HEK293 (cell line): ENCODE measurements at regions not wholly inside any gene's neighbourhood (a gene's known extent, or its start where the extent isn't known, plus 50 kb on each side); places are given as distances from the start of the nearest gene placed in this dataset.

Experiments used
- CTCF ChIA-PET: fragments of 350-600 bp; formaldehyde crosslinking; extraction: SDS; loops from one replicate; lab custom pipeline; 2021; ENCODE audit warnings: antibody characterized with exemption; lab: Yijun Ruan, JAX
- POLR2A ChIA-PET: fragments of 300-600 bp; formaldehyde crosslinking; extraction: SDS; loops from one replicate; lab custom pipeline; 2020; ENCODE audit warnings: antibody characterized with exemption, inconsistent platforms; lab: Yijun Ruan, JAX
- H3K27ac ChIP-seq: fragments of 200-500 bp; sonication (Bioruptor generic); 2 replicates; pipeline ENCODE4 v1.5.1; 2014; ENCODE audit warnings: low read depth, low read length, control low read depth, inconsistent platforms; ENCODE audit errors: extremely low read depth
- H3K36me3 ChIP-seq, 2 experiments: fragments of 200-500 bp in 1 of 2; sonication (Bioruptor generic) in 1 of 2; 1 replicate in 1 of 2; 2 replicates in 1 of 2; pipeline ENCODE4 v1.5.1; 2014 to 2017; ENCODE audit warnings: inconsistent platforms in 2 of 2, low read length in 2 of 2; ENCODE audit not compliant: control insufficient read depth in 2 of 2, insufficient read depth in 1 of 2
- H3K4me1 ChIP-seq: fragments of 200-500 bp; sonication (Bioruptor generic); 2 replicates; pipeline ENCODE4 v1.5.1; 2014; ENCODE audit warnings: mild to moderate bottlenecking, low read length, inconsistent platforms; ENCODE audit not compliant: control insufficient read depth, insufficient read depth
- H3K4me3 ChIP-seq: 2 replicates; pipeline ENCODE4 v1.5.1; 2011; ENCODE audit warnings: low read depth, mild to moderate bottlenecking, control low read depth, low read length, moderate library complexity
- H3K9me3 ChIP-seq: fragments of 200-500 bp; sonication (Bioruptor generic); 2 replicates; pipeline ENCODE4 v1.5.1; 2014; ENCODE audit warnings: low read depth, low read length, inconsistent platforms; ENCODE audit not compliant: control insufficient read depth, insufficient read depth
- KLF16 ChIP-seq: fragments of 450-650 bp; formaldehyde crosslinking; IDR thresholded peaks from 2 replicates; pipeline ENCODE4 v1.5.1; 2017; ENCODE audit warnings: missing biosample characterization, missing genetic modification characterization
- PRDM1 ChIP-seq: fragments of 450-650 bp; formaldehyde crosslinking; IDR thresholded peaks from 2 replicates; pipeline ENCODE4; 2016; ENCODE audit warnings: missing biosample characterization, missing genetic modification characterization
- PRDM10 ChIP-seq: fragments of 450-650 bp; formaldehyde crosslinking; IDR thresholded peaks from 2 replicates; pipeline ENCODE4 v1.5.1; 2016; ENCODE audit warnings: missing biosample characterization, missing genetic modification characterization
- ZBTB11 ChIP-seq: fragments of 450-650 bp; formaldehyde crosslinking; conservative IDR thresholded peaks from 2 replicates; pipeline ENCODE4 v1.5.1; 2016; ENCODE audit warnings: low read depth, missing biosample characterization, missing genetic modification characterization
- ZFHX2 ChIP-seq: fragments of 450-650 bp; formaldehyde crosslinking; conservative IDR thresholded peaks from 2 replicates; pipeline ENCODE4 v1.5.1; 2016; ENCODE audit warnings: missing biosample characterization, missing genetic modification characterization
- ZNF175 ChIP-seq: fragments of 450-650 bp; formaldehyde crosslinking; IDR thresholded peaks from 2 replicates; pipeline ENCODE4 v1.5.1; 2016; ENCODE audit warnings: missing biosample characterization, missing genetic modification characterization
- ZNF26 ChIP-seq: fragments of 450-650 bp; formaldehyde crosslinking; IDR thresholded peaks from 2 replicates; pipeline ENCODE4 v1.5.1; 2016; ENCODE audit warnings: missing biosample characterization, missing genetic modification characterization
- ZNF354C ChIP-seq: fragments of 450-650 bp; formaldehyde crosslinking; IDR thresholded peaks from 2 replicates; pipeline ENCODE4 v1.5.1; 2016; ENCODE audit warnings: missing biosample characterization, missing genetic modification characterization, low read depth, borderline replicate concordance
- ZNF398 ChIP-seq: fragments of 450-650 bp; formaldehyde crosslinking; IDR thresholded peaks from 2 replicates; pipeline ENCODE4 v1.5.1; 2017; ENCODE audit warnings: missing biosample characterization, missing genetic modification characterization
- ZNF416 ChIP-seq: fragments of 450-650 bp; formaldehyde crosslinking; IDR thresholded peaks from 2 replicates; pipeline ENCODE4 v1.5.1; 2016; ENCODE audit warnings: missing biosample characterization, missing genetic modification characterization
- ZNF488 ChIP-seq: fragments of 450-650 bp; formaldehyde crosslinking; IDR thresholded peaks from 2 replicates; pipeline ENCODE4 v1.5.1; 2016; ENCODE audit warnings: missing biosample characterization, missing genetic modification characterization
- ZNF510 ChIP-seq: fragments of 450-650 bp; formaldehyde crosslinking; IDR thresholded peaks from 2 replicates; pipeline ENCODE4 v1.5.1; 2018; ENCODE audit warnings: mild to moderate bottlenecking, missing genetic modification characterization, missing biosample characterization; ENCODE audit not compliant: insufficient replicate concordance
- ZNF513 ChIP-seq: fragments of 450-650 bp; IDR thresholded peaks from 2 replicates; pipeline ENCODE4 v1.5.1; 2018; ENCODE audit warnings: missing biosample characterization, missing genetic modification characterization
- ZNF514 ChIP-seq: fragments of 450-650 bp; formaldehyde crosslinking; IDR thresholded peaks from 2 replicates; pipeline ENCODE4 v1.5.1; 2016; ENCODE audit warnings: missing biosample characterization, missing genetic modification characterization
- ZNF677 ChIP-seq: fragments of 450-650 bp; IDR thresholded peaks from 2 replicates; pipeline ENCODE4 v1.5.0; 2018; ENCODE audit warnings: missing biosample characterization, mild to moderate bottlenecking, missing genetic modification characterization, moderate library complexity
- ZNF837 ChIP-seq: fragments of 450-650 bp; formaldehyde crosslinking; IDR thresholded peaks from 2 replicates; pipeline ENCODE4 v1.5.1; 2016; ENCODE audit warnings: missing biosample characterization, missing genetic modification characterization

GRCh38 chr9:90966031-90966290 is 164.3 kb downstream of the SYK start (continued):
- no peak for TF ChIP-seq ZBTB11 (tag by site-specific recombination)
- no peak for TF ChIP-seq ZNF398 (tag by site-specific recombination)
- TF ChIP-seq ZNF416 (tag by site-specific recombination), result no peak
- no peak for TF ChIP-seq ZNF513 (tag by site-specific recombination)

- Histone ChIP-seq H3K9me3 (no peaks in the 10 kb centered on the region), H3K27ac (no peak overlapping the region), H3K4me1 (no peaks in the 10 kb centered on the region), H3K36me3 (no peaks in the 10 kb centered on the region), H3K4me3 (no peak overlapping the region)
- CTCF ChIA-PET, result interaction anchor here (1.3 kb wide), 1 partner anchor 51 kb away, joined by 3 read pairs; no protein-coding TSS in a partner anchor
- POLR2A ChIA-PET, result no interaction called here
- TF ChIP-seq ZNF837 (tag by site-specific recombination) (no peak), ZNF510 (no peak), ZNF488 (no peak), PRDM10 (tag by site-specific recombination) (no peak), ZNF514 (tag by site-specific recombination) (no peak), ZNF677 (tag by site-specific recombination) (no peak), KLF16 (no peak), ZNF26 (tag by site-specific recombination) (no peak), ZFHX2 (no peak), ZNF354C (tag by site-specific recombination) (no peak), PRDM1 (tag by site-specific recombination) (no peak), ZNF175 (tag by site-specific recombination) (no peak), ZBTB11 (tag by site-specific recombination) (no peak)
Measured at GRCh38 chr9:90966480-90967144, 165.0 kb downstream of the SYK start.
